Gastrocnemius medialis (tissue), 4 donors: ENCODE measurements at regions not wholly inside any gene's neighbourhood (a gene's known extent, or its start where the extent isn't known, plus 50 kb on each side); places are given as distances from the start of the nearest gene placed in this dataset.

Source experiments
- CTCF ChIP-seq, 5 experiments: fragments of 450-650 bp in 3 of 5; fragments of 200-600 bp in 2 of 5; sonication (generic) in 2 of 5; IDR thresholded peaks in 4 of 5; conservative IDR thresholded peaks in 1 of 5; 1 replicate in 4 of 5; 2 replicates in 1 of 5; pipeline ENCODE4 v1.5.1; 2016 to 2019; ENCODE audit warnings: antibody characterized with exemption in 5 of 5, mild to moderate bottlenecking in 3 of 5, moderate library complexity in 3 of 5
- POLR2A ChIP-seq, 2 donors: fragments of 450-650 bp; IDR thresholded peaks; one replicate each; pipeline ENCODE4 v1.6.1; 2017; ENCODE audit warnings: antibody characterized with exemption in 2 of 2, mild to moderate bottlenecking in 2 of 2, moderate library complexity in 2 of 2

- TF ChIP-seq CTCF (IDR thresholded peaks at IDR 0.05 in 4 of 5, conservative IDR thresholded peaks at IDR 0.05 in 1 of 5) (no peak), POLR2A (IDR thresholded peaks at IDR 0.05) (no peak)
Observed at GRCh38 chr10:33506391-33506790, 171.9 kb upstream of the NRP1 start.
